NCI-H69 (cell line): ENCODE measurements at regions not wholly inside any gene's neighbourhood (a gene's known extent, or its start where the extent isn't known, plus 50 kb on each side); places are given as distances from the start of the nearest gene placed in this dataset.
A peak's percentile ranks its signal among the peaks of the same experiment; 100 is the strongest.
"Not testable (repeated sequence)": the region's sequence is repeated elsewhere in the genome, so short reads cannot be mapped to it uniquely, and the experiment has no call there.

Source experiments
- DNase-seq: peaks from one replicate; lab custom pipeline; 2025; lab: John Stamatoyannopoulos, UW

- peak; percentile 10 for DNase-seq
These were observed 291.6 kb downstream of the KLF12 start for GRCh38 chr13:73842626-73843025.

GRCh38 chr13:73842184-73842583, 292.0 kb downstream of the KLF12 start:
- no peak for DNase-seq

GRCh38 chr13:73837147-73837546, 297.1 kb downstream of the KLF12 start:
- no peak for DNase-seq

- DNase-seq = peak; percentile 67
These were observed 299.0 kb downstream of the KLF12 start for GRCh38 chr13:73835138-73835721.

GRCh38 chr13:73833325-73834070, 300.7 kb downstream of the KLF12 start:
- DNase-seq = peak; percentile 28

GRCh38 chr13:73832825-73833224, 301.4 kb downstream of the KLF12 start:
- no peak for DNase-seq

GRCh38 chr13:73832128-73832588, 302.0 kb downstream of the KLF12 start:
- DNase-seq = peak; percentile 72

- DNase-seq = no peak
These were observed 304.8 kb downstream of the KLF12 start for GRCh38 chr13:73829416-73829815.

- peak; percentile 40 for DNase-seq
These were observed 305.4 kb downstream of the KLF12 start for GRCh38 chr13:73828811-73829210.

- no peak for DNase-seq
These were observed 306.8 kb downstream of the KLF12 start for GRCh38 chr13:73827434-73827833.

- no peak for DNase-seq
These were observed 309.1 kb downstream of the KLF12 start for GRCh38 chr13:73825143-73825542.

GRCh38 chr13:73822668-73823592, 311.3 kb downstream of the KLF12 start:
- no peak for DNase-seq

GRCh38 chr13:73820688-73821087, 313.5 kb downstream of the KLF12 start:
- DNase-seq = no peak

GRCh38 chr13:73820285-73820684, 313.9 kb downstream of the KLF12 start:
- no peak for DNase-seq

GRCh38 chr13:73819711-73820110, 314.5 kb downstream of the KLF12 start:
- DNase-seq = no peak

GRCh38 chr13:73816702-73817101, 317.5 kb downstream of the KLF12 start:
- no peak for DNase-seq

GRCh38 chr13:73815796-73816195, 318.4 kb downstream of the KLF12 start:
- no peak for DNase-seq

- no peak for DNase-seq
These were observed 323.6 kb downstream of the KLF12 start for GRCh38 chr13:73810647-73811046.

GRCh38 chr13:73809561-73809960, 324.6 kb downstream of the KLF12 start:
- DNase-seq = no peak

- no peak for DNase-seq
These were observed 325.9 kb downstream of the KLF12 start for GRCh38 chr13:73808318-73808717.

- not testable (repeated sequence) for DNase-seq
These were observed 328.8 kb downstream of the KLF12 start for GRCh38 chr13:73805326-73805958.

GRCh38 chr13:73803997-73804396, 330.2 kb downstream of the KLF12 start:
- DNase-seq = no peak
